H1 (cell line): ENCODE measurements at regions not wholly inside any gene's neighbourhood (a gene's known extent, or its start where the extent isn't known, plus 50 kb on each side); places are given as distances from the start of the nearest gene placed in this dataset.

Source experiments
- EP300 ChIP-seq, 2 experiments: IDR thresholded peaks; 1 replicate in 1 of 2; 2 replicates in 1 of 2; pipeline ENCODE4 v1.6.1; 2011 to 2012; ENCODE audit warnings: low read depth in 2 of 2, low read length in 2 of 2, mild to moderate bottlenecking in 2 of 2, borderline replicate concordance in 1 of 2, inconsistent platforms in 1 of 2, moderate library complexity in 1 of 2
- EZH2 ChIP-seq: fragments of 200-600 bp; sonication (generic); IDR thresholded peaks from 2 replicates; pipeline ENCODE4 v1.7.1; 2012; ENCODE audit warnings: low read depth, mild to moderate bottlenecking, moderate library complexity, low read length, inconsistent platforms; ENCODE audit not compliant: severe bottlenecking
- POLR2A ChIP-seq, 2 experiments: IDR thresholded peaks; 1 replicate in 1 of 2; 2 replicates in 1 of 2; pipeline ENCODE4 v1.6.1; 2011; ENCODE audit warnings: low read depth in 2 of 2, low read length in 2 of 2, mild to moderate bottlenecking in 2 of 2; ENCODE audit errors: control extremely low read depth in 1 of 2
- TF ChIP-seq, protein P1 (sequence below), 3 experiments: IDR thresholded peaks; 1 replicate in 2 of 3; 2 replicates in 1 of 3; pipeline versions ENCODE4 v1.5.1 to v1.6.1; 2011; ENCODE audit warnings: low read length in 3 of 3, mild to moderate bottlenecking in 3 of 3, inconsistent platforms in 2 of 3, low read depth in 1 of 3, moderate library complexity in 1 of 3; ENCODE audit not compliant: insufficient read depth in 1 of 3; ENCODE audit errors: control extremely low read depth in 1 of 3

DNA sequence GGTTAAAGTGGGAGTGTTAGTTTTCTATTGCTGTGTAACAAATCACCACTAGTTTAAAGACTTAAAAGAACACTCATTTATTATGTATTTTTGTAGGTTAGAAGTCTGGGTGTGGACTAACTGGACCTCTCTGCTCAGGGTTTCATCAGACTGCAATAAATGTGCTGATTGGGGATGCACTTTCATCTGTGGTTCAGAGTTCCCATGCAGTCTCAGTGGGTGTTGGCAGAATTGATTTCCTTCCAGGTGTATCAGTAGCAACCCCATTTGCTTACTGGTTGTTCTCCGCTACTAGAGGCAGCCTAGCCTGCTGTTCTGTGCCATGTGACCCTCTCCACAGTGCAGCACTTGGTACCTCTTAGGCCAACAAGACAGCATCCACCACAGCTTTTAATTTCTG, 2200.5 kb downstream of the MAT2B start:
- no peak for TF ChIP-seq EZH2
- TF ChIP-seq POLR2A (IDR thresholded peaks at IDR 0.05; ENCODE audit: control extremely low read depth in 1 of 2, low read depth in 2 of 2, low read length in 2 of 2), result no peak
- no peak for TF ChIP-seq EP300 (IDR thresholded peaks at IDR 0.05; ENCODE audit: borderline replicate concordance in 1 of 2, low read depth in 2 of 2, low read length in 2 of 2)
- TF ChIP-seq, protein P1, sequence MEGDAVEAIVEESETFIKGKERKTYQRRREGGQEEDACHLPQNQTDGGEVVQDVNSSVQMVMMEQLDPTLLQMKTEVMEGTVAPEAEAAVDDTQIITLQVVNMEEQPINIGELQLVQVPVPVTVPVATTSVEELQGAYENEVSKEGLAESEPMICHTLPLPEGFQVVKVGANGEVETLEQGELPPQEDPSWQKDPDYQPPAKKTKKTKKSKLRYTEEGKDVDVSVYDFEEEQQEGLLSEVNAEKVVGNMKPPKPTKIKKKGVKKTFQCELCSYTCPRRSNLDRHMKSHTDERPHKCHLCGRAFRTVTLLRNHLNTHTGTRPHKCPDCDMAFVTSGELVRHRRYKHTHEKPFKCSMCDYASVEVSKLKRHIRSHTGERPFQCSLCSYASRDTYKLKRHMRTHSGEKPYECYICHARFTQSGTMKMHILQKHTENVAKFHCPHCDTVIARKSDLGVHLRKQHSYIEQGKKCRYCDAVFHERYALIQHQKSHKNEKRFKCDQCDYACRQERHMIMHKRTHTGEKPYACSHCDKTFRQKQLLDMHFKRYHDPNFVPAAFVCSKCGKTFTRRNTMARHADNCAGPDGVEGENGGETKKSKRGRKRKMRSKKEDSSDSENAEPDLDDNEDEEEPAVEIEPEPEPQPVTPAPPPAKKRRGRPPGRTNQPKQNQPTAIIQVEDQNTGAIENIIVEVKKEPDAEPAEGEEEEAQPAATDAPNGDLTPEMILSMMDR (IDR thresholded peaks at IDR 0.05; ENCODE audit: control extremely low read depth in 1 of 3, insufficient read depth in 1 of 3, low read depth in 1 of 3, low read length in 3 of 3), result no peak
